Ishikawa (cell line): ENCODE measurements at regions not wholly inside any gene's neighbourhood (a gene's known extent, or its start where the extent isn't known, plus 50 kb on each side); places are given as distances from the start of the nearest gene placed in this dataset.

Experiments used
- YY1 ChIP-seq: IDR thresholded peaks from 2 replicates; pipeline ENCODE4 v1.6.1; 2012; ENCODE audit warnings: low read depth
- TF ChIP-seq, protein P1 (sequence below): IDR thresholded peaks from 2 replicates; pipeline ENCODE4 v1.6.1; 2012; ENCODE audit warnings: low read depth, mild to moderate bottlenecking

DNA sequence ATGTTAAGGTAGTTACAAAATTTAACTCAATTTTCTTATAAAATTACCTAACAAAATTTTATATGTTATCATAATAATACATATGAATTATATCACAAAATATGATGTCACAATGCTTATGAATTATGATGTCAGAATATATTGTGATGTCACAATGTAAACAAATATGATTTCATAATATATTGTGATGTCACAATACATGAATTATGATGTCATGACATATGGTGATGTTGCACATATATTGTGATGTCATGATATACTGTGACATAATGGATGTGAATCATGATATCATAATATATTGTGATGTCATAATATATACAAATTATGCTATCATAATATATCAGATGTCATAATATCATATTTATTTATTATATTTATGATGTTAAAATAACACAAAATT, 1879.9 kb downstream of the TP53TG3F start:
- TF ChIP-seq, protein P1, sequence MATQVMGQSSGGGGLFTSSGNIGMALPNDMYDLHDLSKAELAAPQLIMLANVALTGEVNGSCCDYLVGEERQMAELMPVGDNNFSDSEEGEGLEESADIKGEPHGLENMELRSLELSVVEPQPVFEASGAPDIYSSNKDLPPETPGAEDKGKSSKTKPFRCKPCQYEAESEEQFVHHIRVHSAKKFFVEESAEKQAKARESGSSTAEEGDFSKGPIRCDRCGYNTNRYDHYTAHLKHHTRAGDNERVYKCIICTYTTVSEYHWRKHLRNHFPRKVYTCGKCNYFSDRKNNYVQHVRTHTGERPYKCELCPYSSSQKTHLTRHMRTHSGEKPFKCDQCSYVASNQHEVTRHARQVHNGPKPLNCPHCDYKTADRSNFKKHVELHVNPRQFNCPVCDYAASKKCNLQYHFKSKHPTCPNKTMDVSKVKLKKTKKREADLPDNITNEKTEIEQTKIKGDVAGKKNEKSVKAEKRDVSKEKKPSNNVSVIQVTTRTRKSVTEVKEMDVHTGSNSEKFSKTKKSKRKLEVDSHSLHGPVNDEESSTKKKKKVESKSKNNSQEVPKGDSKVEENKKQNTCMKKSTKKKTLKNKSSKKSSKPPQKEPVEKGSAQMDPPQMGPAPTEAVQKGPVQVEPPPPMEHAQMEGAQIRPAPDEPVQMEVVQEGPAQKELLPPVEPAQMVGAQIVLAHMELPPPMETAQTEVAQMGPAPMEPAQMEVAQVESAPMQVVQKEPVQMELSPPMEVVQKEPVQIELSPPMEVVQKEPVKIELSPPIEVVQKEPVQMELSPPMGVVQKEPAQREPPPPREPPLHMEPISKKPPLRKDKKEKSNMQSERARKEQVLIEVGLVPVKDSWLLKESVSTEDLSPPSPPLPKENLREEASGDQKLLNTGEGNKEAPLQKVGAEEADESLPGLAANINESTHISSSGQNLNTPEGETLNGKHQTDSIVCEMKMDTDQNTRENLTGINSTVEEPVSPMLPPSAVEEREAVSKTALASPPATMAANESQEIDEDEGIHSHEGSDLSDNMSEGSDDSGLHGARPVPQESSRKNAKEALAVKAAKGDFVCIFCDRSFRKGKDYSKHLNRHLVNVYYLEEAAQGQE = no peak
- no peak for TF ChIP-seq YY1
